ENCODE measurements at regions not wholly inside any gene's neighbourhood (a gene's known extent, or its start where the extent isn't known, plus 50 kb on each side); places are given as distances from the start of the nearest gene placed in this dataset.

- Histone ChIP-seq H2BK15ac (ENCODE audit: low read length) (no peak overlapping the region), H3K18ac (ENCODE audit: low read length) (no peak overlapping the region), H2BK120ac (ENCODE audit: low read depth, low read length) (no peak overlapping the region), H3K27me3 (ENCODE audit: control insufficient read depth in 3 of 3, insufficient read depth in 3 of 3, low read depth in 1 of 3, low read length in 3 of 3) (no peaks in the 10 kb centered on the region), H2AFZ (ENCODE audit: low read length) (no peak overlapping the region), H3K4ac (ENCODE audit: low read length) (no peak overlapping the region), H3K4me3 (ENCODE audit: low read length in 2 of 2) (no peak overlapping the region), H2BK5ac (ENCODE audit: low read length) (no peak overlapping the region), H3K4me2 (ENCODE audit: insufficient read depth, low read length, poor library complexity, severe bottlenecking) (no peak overlapping the region), H3K27ac (replicated peaks; ENCODE audit: low read length) (no peak overlapping the region), H2BK12ac (ENCODE audit: low read length) (no peak overlapping the region), H3K23ac (ENCODE audit: low read depth, low read length, poor library complexity) (no peak overlapping the region), H3K4me1 (ENCODE audit: control insufficient read depth in 2 of 2, insufficient read depth in 1 of 2, low read depth in 1 of 2, low read length in 2 of 2) (peaks cover 4 to 14% of the 10 kb centered on the region in 2 donors), H4K8ac (ENCODE audit: low read depth, low read length) (no peak overlapping the region), H3K9ac (ENCODE audit: low read depth, low read length, poor library complexity) (no peak overlapping the region), H3K79me1 (ENCODE audit: low read depth, low read length) (no peaks in the 10 kb centered on the region), H4K91ac (ENCODE audit: low read depth, low read length, poor library complexity) (no peak overlapping the region), H3K14ac (ENCODE audit: low read length) (no peak overlapping the region), H3K9me3 (replicated peaks in 1 of 2; ENCODE audit: control insufficient read depth in 2 of 2, insufficient read depth in 1 of 2, low read depth in 1 of 2, low read length in 2 of 2) (peaks cover 0 to 1% of the 10 kb centered on the region in 2 donors), H2AK5ac (ENCODE audit: low read depth, low read length) (no peak overlapping the region), H3K36me3 (replicated peaks in 1 of 2; ENCODE audit: control insufficient read depth in 2 of 2, insufficient read depth in 2 of 2, low read length in 2 of 2) (no peaks in the 10 kb centered on the region)
- no peak for DNase-seq (ENCODE audit: low spot score)
- no CpG with 5 or more reads among the region's 3 CpGs for WGBS, 2 donors (ENCODE audit: extremely low coverage in 2 of 2, insufficient read length in 2 of 2, insufficient replicate concordance in 1 of 2)
Observed at GRCh38 chr2:7618031-7618430, 700.8 kb downstream of the RNF144A start.

- Histone ChIP-seq H3K4me1 (ENCODE audit: control insufficient read depth in 2 of 2, insufficient read depth in 1 of 2, low read depth in 1 of 2, low read length in 2 of 2) (peaks cover 4 to 14% of the 10 kb centered on the region in 2 donors), H2BK120ac (ENCODE audit: low read depth, low read length) (no peak overlapping the region), H3K79me1 (ENCODE audit: low read depth, low read length) (no peaks in the 10 kb centered on the region), H3K9me3 (replicated peaks in 1 of 2; ENCODE audit: control insufficient read depth in 2 of 2, insufficient read depth in 1 of 2, low read depth in 1 of 2, low read length in 2 of 2) (peaks cover 0 to 1% of the 10 kb centered on the region in 2 donors), H3K4ac (ENCODE audit: low read length) (no peak overlapping the region), H3K27me3 (ENCODE audit: control insufficient read depth in 3 of 3, insufficient read depth in 3 of 3, low read depth in 1 of 3, low read length in 3 of 3) (no peaks in the 10 kb centered on the region), H2BK12ac (ENCODE audit: low read length) (no peak overlapping the region), H2BK15ac (ENCODE audit: low read length) (no peak overlapping the region), H2BK5ac (ENCODE audit: low read length) (no peak overlapping the region), H2AFZ (ENCODE audit: low read length) (no peak overlapping the region), H2AK5ac (ENCODE audit: low read depth, low read length) (no peak overlapping the region), H3K14ac (ENCODE audit: low read length) (no peak overlapping the region), H4K8ac (ENCODE audit: low read depth, low read length) (no peak overlapping the region), H3K27ac (replicated peaks; ENCODE audit: low read length) (no peak overlapping the region), H3K4me2 (ENCODE audit: insufficient read depth, low read length, poor library complexity, severe bottlenecking) (no peak overlapping the region), H4K91ac (ENCODE audit: low read depth, low read length, poor library complexity) (no peak overlapping the region), H3K4me3 (ENCODE audit: low read length in 2 of 2) (no peak overlapping the region), H3K23ac (ENCODE audit: low read depth, low read length, poor library complexity) (no peak overlapping the region), H3K36me3 (replicated peaks in 1 of 2; ENCODE audit: control insufficient read depth in 2 of 2, insufficient read depth in 2 of 2, low read length in 2 of 2) (no peaks in the 10 kb centered on the region), H3K9ac (ENCODE audit: low read depth, low read length, poor library complexity) (no peak overlapping the region), H3K18ac (ENCODE audit: low read length) (peak overlapping the region; percentile 11)
- DNase-seq (ENCODE audit: low spot score): no peak
- WGBS, 2 donors (ENCODE audit: extremely low coverage in 2 of 2, insufficient read length in 2 of 2, insufficient replicate concordance in 1 of 2): no CpG with 5 or more reads among the region's 8 CpGs
Observed at GRCh38 chr2:7619203-7619970, 702.2 kb downstream of the RNF144A start.

GRCh38 chr2:7620255-7620654, 703.0 kb downstream of the RNF144A start:
- Histone ChIP-seq H2BK120ac (ENCODE audit: low read depth, low read length) (no peak overlapping the region), H3K18ac (ENCODE audit: low read length) (no peak overlapping the region), H3K4ac (ENCODE audit: low read length) (no peak overlapping the region), H2BK12ac (ENCODE audit: low read length) (no peak overlapping the region), H3K4me2 (ENCODE audit: insufficient read depth, low read length, poor library complexity, severe bottlenecking) (no peak overlapping the region), H3K4me3 (ENCODE audit: low read length in 2 of 2) (no peak overlapping the region), H3K79me1 (ENCODE audit: low read depth, low read length) (no peaks in the 10 kb centered on the region), H3K4me1 (ENCODE audit: control insufficient read depth in 2 of 2, insufficient read depth in 1 of 2, low read depth in 1 of 2, low read length in 2 of 2) (peaks cover 4 to 14% of the 10 kb centered on the region in 2 donors), H3K36me3 (replicated peaks in 1 of 2; ENCODE audit: control insufficient read depth in 2 of 2, insufficient read depth in 2 of 2, low read length in 2 of 2) (no peaks in the 10 kb centered on the region), H3K14ac (ENCODE audit: low read length) (no peak overlapping the region), H3K27ac (replicated peaks; ENCODE audit: low read length) (no peak overlapping the region), H2AFZ (ENCODE audit: low read length) (no peak overlapping the region), H2BK15ac (ENCODE audit: low read length) (no peak overlapping the region), H3K9me3 (replicated peaks in 1 of 2; ENCODE audit: control insufficient read depth in 2 of 2, insufficient read depth in 1 of 2, low read depth in 1 of 2, low read length in 2 of 2) (peaks cover 0 to 1% of the 10 kb centered on the region in 2 donors), H3K9ac (ENCODE audit: low read depth, low read length, poor library complexity) (no peak overlapping the region), H4K8ac (ENCODE audit: low read depth, low read length) (no peak overlapping the region), H3K27me3 (ENCODE audit: control insufficient read depth in 3 of 3, insufficient read depth in 3 of 3, low read depth in 1 of 3, low read length in 3 of 3) (no peaks in the 10 kb centered on the region), H4K91ac (ENCODE audit: low read depth, low read length, poor library complexity) (no peak overlapping the region), H2AK5ac (ENCODE audit: low read depth, low read length) (no peak overlapping the region), H3K23ac (ENCODE audit: low read depth, low read length, poor library complexity) (no peak overlapping the region), H2BK5ac (ENCODE audit: low read length) (no peak overlapping the region)
- WGBS, 2 donors (ENCODE audit: extremely low coverage in 2 of 2, insufficient read length in 2 of 2, insufficient replicate concordance in 1 of 2): no CpG with 5 or more reads among the region's 1 CpG
- no peak for DNase-seq (ENCODE audit: low spot score)

DNA sequence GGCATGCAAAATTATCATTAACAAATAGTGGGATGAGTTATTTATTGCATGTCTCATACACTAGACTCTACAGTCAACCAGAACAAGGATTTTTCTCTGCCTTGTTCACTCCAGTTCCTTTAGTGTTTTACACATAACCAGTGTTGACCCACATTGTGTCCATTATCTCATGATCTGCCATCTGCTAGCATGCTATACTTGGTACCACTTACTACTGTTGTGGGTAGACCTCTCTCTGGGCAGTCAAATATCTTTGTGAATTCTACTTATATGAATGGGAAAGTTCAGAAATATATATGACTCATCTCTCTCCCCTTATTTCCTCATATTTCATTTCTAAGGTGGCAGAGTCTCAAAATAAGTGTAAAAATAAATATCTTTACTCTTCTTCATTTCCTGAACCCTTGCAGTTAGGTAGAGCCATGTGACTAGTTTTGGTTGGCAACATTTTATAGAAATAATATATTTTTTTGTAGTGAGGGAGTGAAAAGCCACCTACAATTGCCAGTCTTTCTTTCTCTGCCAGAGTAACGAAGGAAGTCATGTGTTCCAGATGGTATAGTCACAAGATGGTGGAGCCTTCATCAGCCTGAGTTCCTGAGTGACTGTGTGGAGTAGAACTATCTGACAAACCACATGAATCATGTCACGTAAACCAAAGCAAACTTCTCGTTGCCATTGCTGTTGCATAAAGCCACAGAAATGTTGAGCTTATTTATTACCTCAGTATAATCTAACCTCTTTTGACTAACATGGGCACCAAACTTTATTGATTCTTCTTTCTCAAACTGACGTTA, 704.0 kb downstream of the RNF144A start:
- DNase-seq (ENCODE audit: low spot score): no peak
- H4K8ac ChIP-seq (ENCODE audit: low read depth, low read length): no peak overlapping the region
- H3K4ac ChIP-seq (ENCODE audit: low read length): no peak overlapping the region
- no peaks in the 10 kb centered on the region for H3K27me3 ChIP-seq (ENCODE audit: control insufficient read depth in 3 of 3, insufficient read depth in 3 of 3, low read depth in 1 of 3, low read length in 3 of 3)
- no peak overlapping the region for H2AK5ac ChIP-seq (ENCODE audit: low read depth, low read length)
- no peak overlapping the region for H3K14ac ChIP-seq (ENCODE audit: low read length)
- no peak overlapping the region for H4K91ac ChIP-seq (ENCODE audit: low read depth, low read length, poor library complexity)
- no peak overlapping the region for H2BK12ac ChIP-seq (ENCODE audit: low read length)
- H2AFZ ChIP-seq (ENCODE audit: low read length): no peak overlapping the region
- H3K4me2 ChIP-seq (ENCODE audit: insufficient read depth, low read length, poor library complexity, severe bottlenecking): no peak overlapping the region
- no peak overlapping the region for H2BK5ac ChIP-seq (ENCODE audit: low read length)
- no peak overlapping the region for H2BK120ac ChIP-seq (ENCODE audit: low read depth, low read length)
- H3K4me1 ChIP-seq (ENCODE audit: control insufficient read depth in 2 of 2, insufficient read depth in 1 of 2, low read depth in 1 of 2, low read length in 2 of 2): peaks cover 4 to 13% of the 10 kb centered on the region in 2 donors
- no CpG with 5 or more reads among the region's 4 CpGs for WGBS, 2 donors (ENCODE audit: extremely low coverage in 2 of 2, insufficient read length in 2 of 2, insufficient replicate concordance in 1 of 2)
- H3K4me3 ChIP-seq (ENCODE audit: low read length in 2 of 2): no peak overlapping the region
- H3K23ac ChIP-seq (ENCODE audit: low read depth, low read length, poor library complexity): no peak overlapping the region
- H3K9me3 ChIP-seq (replicated peaks in 1 of 2; ENCODE audit: control insufficient read depth in 2 of 2, insufficient read depth in 1 of 2, low read depth in 1 of 2, low read length in 2 of 2): peaks cover 0 to 1% of the 10 kb centered on the region in 2 donors
- H3K27ac ChIP-seq (replicated peaks; ENCODE audit: low read length): no peak overlapping the region
- no peaks in the 10 kb centered on the region for H3K36me3 ChIP-seq (replicated peaks in 1 of 2; ENCODE audit: control insufficient read depth in 2 of 2, insufficient read depth in 2 of 2, low read length in 2 of 2)
- H3K79me1 ChIP-seq (ENCODE audit: low read depth, low read length): no peaks in the 10 kb centered on the region
- H3K18ac ChIP-seq (ENCODE audit: low read length): no peak overlapping the region
- H3K9ac ChIP-seq (ENCODE audit: low read depth, low read length, poor library complexity): no peak overlapping the region
- H2BK15ac ChIP-seq (ENCODE audit: low read length): no peak overlapping the region

Data from neuronal stem cell (in vitro differentiated cells).